Left ventricle myocardium superior (tissue), 1 donor: ENCODE measurements at regions not wholly inside any gene's neighbourhood (a gene's known extent, or its start where the extent isn't known, plus 50 kb on each side); places are given as distances from the start of the nearest gene placed in this dataset.
A peak's percentile ranks its signal among the peaks of the same experiment; 100 is the strongest.

Experiments used
- ATAC-seq: fragments of 200-7000 bp; cut with Tn5 transposase; one replicate; pipeline ENCODE4 v1.9.1; 2020; ENCODE audit warnings: mild to moderate bottlenecking, moderate library complexity
- DNase-seq: peaks from one replicate; pipeline ENCODE4 v3.0.0-alpha.2; 2020
- intact Hi-C: fragments of 100-400 bp; cut with micrococcal nuclease; formaldehyde crosslinking; loops from one replicate; pipeline ENCODE4 v1.11.0; 2022
- donor health status: DM: no; HTN: yes; CAD: no; lungs with severe emphysema.

- DNase-seq (no peak), ATAC-seq (no peak)
- intact Hi-C loops = no loop called here
Measured at GRCh38 chr9:116039893-116040292, 113.7 kb upstream of the PAPPA start.

GRCh38 chr9:116042321-116042720 is 111.3 kb upstream of the PAPPA start:
- intact Hi-C loops = no loop called here
- peak; percentile 60 for ATAC-seq
- DNase-seq = peak; percentile 24

GRCh38 chr9:116045083-116045482 is 108.5 kb upstream of the PAPPA start:
- DNase-seq (no peak), ATAC-seq (no peak)
- intact Hi-C loops = no loop called here

GRCh38 chr9:116048081-116048480 is 105.5 kb upstream of the PAPPA start:
- ATAC-seq (no peak), DNase-seq (no peak)
- intact Hi-C loops = no loop called here

- intact Hi-C loops = no loop called here
- ATAC-seq = no peak
- no peak for DNase-seq
Measured at GRCh38 chr9:116049456-116049855, 104.1 kb upstream of the PAPPA start.

- intact Hi-C loops = no loop called here
- ATAC-seq (no peak), DNase-seq (no peak)
Measured at GRCh38 chr9:116051528-116051927, 102.1 kb upstream of the PAPPA start.

- intact Hi-C loops = no loop called here
- DNase-seq (no peak), ATAC-seq (no peak)
Measured at GRCh38 chr9:116055536-116055935, 98.1 kb upstream of the PAPPA start.

GRCh38 chr9:116057371-116057770 is 96.2 kb upstream of the PAPPA start:
- no peak for DNase-seq
- intact Hi-C loops = no loop called here

GRCh38 chr9:116058421-116058820 is 95.2 kb upstream of the PAPPA start:
- no peak for ATAC-seq
- DNase-seq = no peak
- intact Hi-C loops = no loop called here

More at GRCh38 chr9:116057371-116057770, 96.2 kb upstream of the PAPPA start:
- ATAC-seq = no peak

- intact Hi-C loops = no loop called here
- no peak for DNase-seq
- ATAC-seq = no peak
Measured at GRCh38 chr9:116059466-116059865, 94.1 kb upstream of the PAPPA start.

- intact Hi-C loops = no loop called here
- DNase-seq = no peak
- ATAC-seq = no peak
Measured at GRCh38 chr9:116060631-116061030, 93.0 kb upstream of the PAPPA start.

GRCh38 chr9:116061546-116062205 is 91.9 kb upstream of the PAPPA start:
- DNase-seq (no peak), ATAC-seq (no peak)
- intact Hi-C loops = no loop called here

- ATAC-seq (no peak), DNase-seq (no peak)
- intact Hi-C loops = no loop called here
Measured at GRCh38 chr9:116062206-116062550, 91.4 kb upstream of the PAPPA start.

GRCh38 chr9:116064970-116065369 is 88.6 kb upstream of the PAPPA start:
- intact Hi-C loops = no loop called here
- DNase-seq = no peak
- no peak for ATAC-seq

- ATAC-seq = no peak
- no peak for DNase-seq
- intact Hi-C loops = no loop called here
Measured at GRCh38 chr9:116066221-116066620, 87.4 kb upstream of the PAPPA start.

- ATAC-seq = no peak
- intact Hi-C loops = no loop called here
- no peak for DNase-seq
Measured at GRCh38 chr9:116067566-116067965, 86.0 kb upstream of the PAPPA start.

GRCh38 chr9:116070256-116070914 is 83.2 kb upstream of the PAPPA start:
- no peak for DNase-seq

GRCh38 chr9:116072046-116072445 is 81.5 kb upstream of the PAPPA start:
- DNase-seq = no peak
- ATAC-seq = no peak
- intact Hi-C loops = no loop called here

More at GRCh38 chr9:116070256-116070914, 83.2 kb upstream of the PAPPA start:
- peak; percentile 82 for ATAC-seq
- intact Hi-C loops = no loop called here

GRCh38 chr9:116073826-116074225 is 79.8 kb upstream of the PAPPA start:
- DNase-seq (no peak), ATAC-seq (no peak)
- intact Hi-C loops = no loop called here

- ATAC-seq (no peak), DNase-seq (no peak)
- intact Hi-C loops = no loop called here
Measured at GRCh38 chr9:116074658-116075057, 78.9 kb upstream of the PAPPA start.

GRCh38 chr9:116075191-116075590 is 78.4 kb upstream of the PAPPA start:
- DNase-seq (no peak), ATAC-seq (no peak)
- intact Hi-C loops = no loop called here
